GM20431 (cell line): ENCODE measurements at regions not wholly inside any gene's neighbourhood (a gene's known extent, or its start where the extent isn't known, plus 50 kb on each side); places are given as distances from the start of the nearest gene placed in this dataset.
"Not testable (repeated sequence)": the region's sequence is repeated elsewhere in the genome, so short reads cannot be mapped to it uniquely, and the experiment has no call there.

ENCODE experiments used
- in situ Hi-C: fragments of 300-500 bp; cut with MseI, MboI; formaldehyde crosslinking; loops from one replicate; pipeline ENCODE4 v1.15.0; 2020; ENCODE audit warnings: low sequenced_read_pairs; ENCODE audit not compliant: unreplicated experiment

DNA sequence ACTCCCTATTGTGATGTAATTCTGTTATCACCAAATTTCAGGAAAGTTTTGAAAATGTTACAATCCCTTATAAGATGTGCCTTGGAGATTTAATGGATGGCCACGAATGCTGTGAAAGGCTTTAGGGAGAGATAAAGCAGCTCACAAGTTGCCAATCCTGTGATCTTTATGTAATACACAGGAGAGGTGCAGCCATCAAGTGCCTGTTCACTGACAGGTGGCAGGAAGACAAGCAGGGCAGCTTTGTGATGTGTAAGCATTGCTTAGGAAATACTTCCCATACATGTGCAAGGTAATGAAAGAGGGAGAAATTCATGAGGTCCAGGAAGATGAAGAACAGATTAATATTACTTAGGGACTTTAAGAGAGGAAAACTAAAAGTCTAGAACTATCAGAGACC lies 628.8 kb downstream of the SLITRK6 start:
- in situ Hi-C loops: no loop called here

- in situ Hi-C loops: no loop called here
Measured at GRCh38 chr13:85166891-85167290, 632.3 kb downstream of the SLITRK6 start.

GRCh38 chr13:85163063-85163462 lies 636.2 kb downstream of the SLITRK6 start:
- in situ Hi-C loops: no loop called here

- in situ Hi-C loops: no loop called here
Measured at GRCh38 chr13:85148009-85148408, 651.2 kb downstream of the SLITRK6 start.

- in situ Hi-C loops: no loop called here
Measured at GRCh38 chr13:85142351-85142927, 656.8 kb downstream of the SLITRK6 start.

- in situ Hi-C loops: no loop called here
Measured at GRCh38 chr13:85141401-85141800, 657.8 kb downstream of the SLITRK6 start.

DNA sequence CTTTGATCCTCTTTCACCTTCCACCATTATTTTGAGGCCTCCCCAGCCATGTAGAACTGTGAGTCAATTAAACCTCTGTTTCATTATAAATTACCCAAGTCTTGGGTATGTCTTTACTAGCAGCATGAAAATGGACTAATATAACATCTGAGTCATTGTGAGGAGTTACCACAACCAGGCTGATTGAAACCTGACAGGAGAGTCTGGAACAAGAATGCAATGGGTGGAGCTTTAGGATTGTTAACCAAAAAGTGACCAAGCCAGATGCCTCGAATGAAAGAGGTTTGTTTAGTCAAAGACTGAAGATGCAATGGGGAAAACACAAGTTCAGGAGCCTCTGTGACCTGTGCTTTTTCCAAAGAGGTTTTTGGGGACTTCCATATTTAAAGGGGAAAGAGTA lies 659.0 kb downstream of the SLITRK6 start:
- in situ Hi-C loops: no loop called here

DNA sequence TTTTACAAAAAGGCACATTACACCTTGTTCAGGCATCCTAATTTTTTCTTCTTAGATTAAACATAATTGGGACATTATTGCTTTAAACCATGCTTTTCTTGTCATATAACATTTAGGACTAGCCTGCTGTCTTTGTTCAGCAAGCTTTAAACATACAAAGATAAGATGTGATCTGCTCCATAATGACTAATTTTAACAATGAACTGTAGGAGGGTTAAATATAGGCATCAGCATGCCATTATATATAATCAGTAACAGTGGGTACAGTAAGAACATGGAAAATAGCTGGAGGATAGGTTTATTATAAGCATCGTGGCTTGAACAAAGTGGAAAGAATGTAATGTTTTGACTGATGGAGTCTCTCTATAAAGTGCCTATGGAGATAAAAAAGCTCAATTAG lies 661.7 kb downstream of the SLITRK6 start:
- in situ Hi-C loops: no loop called here

DNA sequence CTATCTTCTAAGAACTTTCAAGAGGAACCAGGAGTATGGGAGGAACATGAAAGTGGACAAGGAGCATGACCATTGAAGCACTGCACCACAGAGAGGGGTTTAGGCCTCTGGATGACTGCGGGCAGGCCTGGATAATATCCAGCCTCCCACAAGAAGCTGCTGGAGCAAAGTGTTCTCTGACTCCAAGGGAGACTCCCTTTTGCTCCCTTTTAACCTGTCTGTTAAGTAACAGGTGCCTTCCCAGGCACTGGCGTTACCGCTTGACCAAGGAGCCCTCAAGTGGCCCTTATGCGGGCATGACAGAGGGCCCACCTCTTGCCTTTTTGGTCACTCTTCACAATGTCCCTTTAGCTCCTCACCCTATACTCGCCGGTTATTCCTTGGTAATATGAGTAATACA lies 666.2 kb downstream of the SLITRK6 start:
- in situ Hi-C loops: no loop called here

GRCh38 chr13:85123501-85123900 lies 675.7 kb downstream of the SLITRK6 start:
- in situ Hi-C loops: not testable (repeated sequence)

GRCh38 chr13:85108356-85108755 lies 690.9 kb downstream of the SLITRK6 start:
- in situ Hi-C loops: no loop called here

DNA sequence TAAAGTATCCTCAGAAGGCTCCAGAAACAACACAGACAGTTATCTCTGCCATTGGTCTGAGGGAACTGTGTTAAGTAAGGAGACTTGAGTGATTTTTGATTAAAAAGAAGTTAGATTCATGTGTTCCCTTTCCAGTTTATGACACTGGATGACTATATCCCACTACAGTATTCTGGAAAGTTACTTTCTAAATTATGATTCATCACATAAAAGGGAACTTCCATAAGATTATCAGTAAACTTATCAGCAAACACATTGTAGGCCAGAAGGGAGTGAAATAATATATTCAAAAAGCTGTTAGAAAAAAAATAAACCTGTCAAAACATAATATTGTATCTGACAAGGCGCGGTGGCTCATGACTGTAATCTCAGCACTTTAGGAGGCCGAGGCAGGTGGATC lies 700.0 kb downstream of the SLITRK6 start:
- in situ Hi-C loops: no loop called here

- in situ Hi-C loops: no loop called here
Measured at GRCh38 chr13:85095418-85096272, 703.6 kb downstream of the SLITRK6 start.

- in situ Hi-C loops: no loop called here
Measured at GRCh38 chr13:85093808-85094207, 705.4 kb downstream of the SLITRK6 start.

GRCh38 chr13:85091631-85092234 lies 707.5 kb downstream of the SLITRK6 start:
- in situ Hi-C loops: no loop called here

- in situ Hi-C loops: no loop called here
Measured at GRCh38 chr13:85089186-85089585, 710.0 kb downstream of the SLITRK6 start.

DNA sequence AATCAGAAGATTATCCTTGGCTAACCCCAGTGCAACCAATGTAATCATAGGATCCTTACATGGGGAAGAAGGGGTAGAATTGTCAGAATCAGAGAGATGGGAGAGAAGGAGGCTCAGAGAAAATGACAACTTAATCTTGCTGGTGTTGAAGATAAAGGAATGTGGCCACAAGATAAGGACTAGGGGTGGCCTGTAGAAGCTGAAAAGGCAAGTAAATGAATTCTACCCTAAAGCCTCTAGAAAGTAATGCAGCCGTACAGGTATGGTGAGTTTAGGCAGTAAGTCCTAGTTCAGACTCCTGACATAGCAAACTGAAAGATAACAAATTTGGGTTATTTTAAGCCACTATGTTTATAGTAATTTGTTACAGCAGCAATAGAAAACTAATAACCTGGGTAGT lies 718.5 kb downstream of the SLITRK6 start:
- in situ Hi-C loops: no loop called here

- in situ Hi-C loops: no loop called here
Measured at GRCh38 chr13:85076343-85076742, 722.9 kb downstream of the SLITRK6 start.

DNA sequence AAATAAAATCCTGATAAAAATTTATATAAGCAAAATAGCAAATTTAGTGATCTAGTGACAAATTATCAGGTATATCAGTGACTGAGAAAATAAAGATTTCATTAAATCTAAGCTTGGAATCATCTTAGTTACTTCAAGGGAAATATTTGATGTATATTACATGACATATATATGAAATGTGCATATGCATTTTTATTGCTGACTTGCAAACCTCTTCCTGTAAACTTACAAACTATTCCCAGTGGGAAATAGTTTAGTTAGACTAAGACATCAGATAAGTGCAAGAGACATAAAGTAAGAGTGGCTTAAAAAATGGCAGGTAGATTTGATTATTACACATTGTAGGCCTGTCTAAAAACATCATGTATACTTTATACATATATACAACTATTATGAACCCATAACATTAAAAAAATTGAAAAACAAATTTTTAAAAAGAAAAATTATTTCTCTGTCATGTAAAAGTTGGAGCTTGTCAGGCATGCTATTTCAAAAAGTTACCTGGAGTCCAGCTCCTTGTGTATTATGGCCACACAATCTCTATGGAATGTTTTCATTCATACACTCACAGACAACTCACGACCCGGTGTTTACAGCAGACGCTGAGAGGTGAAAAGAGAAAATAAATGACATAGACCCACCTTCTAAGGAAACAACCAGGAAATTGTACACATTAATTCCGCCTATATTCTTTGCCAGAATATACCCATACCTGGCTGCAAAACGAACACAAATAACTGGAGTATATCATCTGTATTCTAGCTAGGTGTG lies 724.5 kb downstream of the SLITRK6 start:
- in situ Hi-C loops: no loop called here

- in situ Hi-C loops: no loop called here
Measured at GRCh38 chr13:85068231-85068630, 731.0 kb downstream of the SLITRK6 start.

DNA sequence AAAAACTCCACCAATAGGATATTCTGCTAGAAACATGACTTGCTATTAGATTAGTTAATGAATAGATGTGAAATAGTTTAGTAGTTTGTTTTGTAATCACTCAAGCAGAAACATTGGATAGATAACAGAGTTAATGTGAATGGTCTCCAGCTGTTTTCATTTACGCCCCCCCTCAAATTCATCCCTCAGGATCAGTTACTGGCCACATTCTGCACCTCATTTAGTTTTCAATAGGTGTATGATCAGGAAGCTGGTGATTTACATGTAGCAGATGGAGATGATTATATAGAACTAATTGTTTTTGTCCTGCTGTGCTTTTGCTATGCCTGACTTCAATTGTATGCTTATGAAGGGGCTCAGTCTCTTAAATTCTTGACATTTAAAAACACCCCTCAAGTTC lies 759.0 kb downstream of the SLITRK6 start:
- in situ Hi-C loops: no loop called here
